Lung microvascular endothelial cell (primary cell): ENCODE measurements at regions not wholly inside any gene's neighbourhood (a gene's known extent, or its start where the extent isn't known, plus 50 kb on each side); places are given as distances from the start of the nearest gene placed in this dataset.
A peak's percentile ranks its signal among the peaks of the same experiment; 100 is the strongest.
"Not testable (repeated sequence)": the region's sequence is repeated elsewhere in the genome, so short reads cannot be mapped to it uniquely, and the experiment has no call there.

ENCODE experiments used
- DNase-seq, 2 donors: peaks; one replicate each; pipeline versions ENCODE4 v3.0.0 to v3.0.0-alpha.2; 2010; ENCODE audit warnings: low read depth in 2 of 2

GRCh38 chr7:15143936-15144335, 241.4 kb upstream of the DGKB start:
- DNase-seq: no peak

GRCh38 chr7:15143121-15143520, 240.6 kb upstream of the DGKB start:
- no peak for DNase-seq

GRCh38 chr7:15140431-15140830, 237.9 kb upstream of the DGKB start:
- no peak for DNase-seq

DNA sequence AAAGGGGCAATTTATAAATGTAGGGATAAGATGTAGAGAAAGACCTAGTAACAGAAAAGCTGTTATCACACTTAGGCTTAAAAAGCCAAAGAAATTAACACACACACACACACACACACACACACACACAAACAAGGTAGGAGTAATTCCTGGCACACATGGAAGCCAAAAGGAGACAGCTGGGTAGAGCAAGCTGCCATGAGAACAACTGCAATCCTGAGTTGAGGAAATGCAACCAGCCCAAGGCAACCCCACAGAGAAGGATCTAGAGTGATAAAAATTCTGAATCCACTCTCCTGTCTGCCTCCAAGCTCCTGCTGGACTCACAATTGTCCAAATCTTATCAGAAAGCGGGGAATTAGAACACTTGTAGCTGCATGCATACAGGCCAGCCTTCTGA, 229.1 kb upstream of the DGKB start:
- DNase-seq: no peak

- peak; percentile 32 to 79 for DNase-seq
Measured at GRCh38 chr7:15130666-15131541, 228.4 kb upstream of the DGKB start.

- DNase-seq: peak in 1 of 2 donors; percentile 1
Measured at GRCh38 chr7:15128716-15129115, 226.2 kb upstream of the DGKB start.

- not testable (repeated sequence) for DNase-seq
Measured at GRCh38 chr7:15126653-15127052, 224.1 kb upstream of the DGKB start.

GRCh38 chr7:15123901-15124300, 221.3 kb upstream of the DGKB start:
- peak in 1 of 2 donors; percentile 6 for DNase-seq

DNA sequence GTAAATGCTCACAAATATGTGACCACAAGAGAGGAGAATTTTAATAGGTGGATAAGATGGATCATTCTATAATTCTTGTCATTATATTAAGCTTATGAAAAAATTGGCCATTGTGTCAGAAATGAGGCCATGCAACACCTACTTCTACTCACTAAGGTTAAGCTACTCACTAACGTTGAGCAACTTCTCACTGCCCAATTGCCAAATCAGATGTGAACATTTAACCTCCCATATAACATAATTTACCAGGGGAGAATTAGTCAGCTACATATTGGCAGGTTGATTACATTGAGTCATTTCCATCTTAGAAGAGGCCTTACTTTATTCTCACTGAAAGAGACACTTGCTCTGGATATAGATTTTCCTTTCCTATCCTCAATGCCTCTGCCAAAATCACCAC, 211.2 kb upstream of the DGKB start:
- DNase-seq: peak in 1 of 2 donors; percentile 3

GRCh38 chr7:15105711-15106110, 203.2 kb upstream of the DGKB start:
- DNase-seq: no peak

- DNase-seq: no peak
Measured at GRCh38 chr7:15104411-15105092, 202.0 kb upstream of the DGKB start.

DNA sequence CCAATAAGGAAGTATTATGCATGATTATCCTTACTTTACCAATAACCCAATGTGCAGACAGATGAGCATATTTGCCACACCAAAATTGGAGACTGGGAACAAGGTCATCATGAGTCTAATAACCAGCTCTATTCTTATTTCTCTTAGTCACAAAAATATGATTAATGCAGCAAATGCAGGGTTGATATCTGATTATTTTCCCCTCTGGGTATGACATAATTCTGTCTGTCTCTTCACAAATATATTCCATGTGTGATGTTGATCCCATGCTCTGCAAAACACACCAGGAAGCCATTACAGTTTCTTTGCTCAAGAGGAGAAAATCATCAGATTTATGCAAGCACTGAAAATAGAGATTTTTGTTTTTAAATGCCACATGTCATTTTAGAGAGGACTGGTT, 196.5 kb upstream of the DGKB start:
- no peak for DNase-seq

DNA sequence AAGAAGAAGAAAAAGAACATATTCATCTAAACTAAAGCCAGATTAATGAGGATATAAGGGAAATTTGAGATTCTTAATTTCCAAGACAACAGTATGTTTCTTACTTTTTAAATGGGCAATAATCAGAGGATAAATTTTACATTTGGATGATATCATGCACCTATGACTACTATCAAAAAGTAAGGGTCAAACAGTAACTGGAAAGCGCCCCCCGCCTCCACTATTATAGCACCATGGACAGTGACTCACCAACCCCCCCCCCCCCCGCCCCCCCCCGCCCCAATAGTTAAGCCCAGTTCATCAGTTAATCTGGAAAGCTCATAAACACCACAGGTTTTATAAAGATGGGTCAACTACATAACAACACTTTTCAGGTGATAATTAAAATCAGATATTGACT, 194.3 kb upstream of the DGKB start:
- no peak for DNase-seq

GRCh38 chr7:15094989-15095388, 192.4 kb upstream of the DGKB start:
- DNase-seq: no peak

GRCh38 chr7:15087771-15088170, 185.2 kb upstream of the DGKB start:
- no peak for DNase-seq

GRCh38 chr7:15086862-15087261, 184.3 kb upstream of the DGKB start:
- no peak for DNase-seq

DNA sequence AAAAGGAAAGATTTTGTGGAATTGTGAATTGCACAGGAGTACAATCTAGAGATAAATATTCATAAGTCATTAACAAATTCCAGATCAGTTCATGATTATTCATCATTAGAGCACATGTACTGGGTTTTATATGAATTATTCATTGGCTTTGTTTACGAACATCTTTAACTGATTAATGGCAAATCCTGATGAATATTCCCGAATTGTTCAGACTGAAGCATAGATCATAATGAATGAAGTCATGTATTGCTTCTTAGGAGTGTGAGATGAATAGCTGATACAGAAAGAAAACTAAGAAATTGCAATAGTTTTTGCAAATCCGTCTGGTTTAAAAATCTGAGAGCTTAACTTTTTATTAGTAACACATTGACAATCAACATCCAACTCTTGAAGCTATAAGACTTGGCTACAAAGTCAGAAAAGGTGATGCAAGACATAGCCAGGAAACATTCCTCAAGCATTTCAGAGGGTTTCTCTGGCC, 183.6 kb upstream of the DGKB start:
- no peak for DNase-seq

- DNase-seq: no peak
Measured at GRCh38 chr7:15085366-15085765, 182.8 kb upstream of the DGKB start.

DNA sequence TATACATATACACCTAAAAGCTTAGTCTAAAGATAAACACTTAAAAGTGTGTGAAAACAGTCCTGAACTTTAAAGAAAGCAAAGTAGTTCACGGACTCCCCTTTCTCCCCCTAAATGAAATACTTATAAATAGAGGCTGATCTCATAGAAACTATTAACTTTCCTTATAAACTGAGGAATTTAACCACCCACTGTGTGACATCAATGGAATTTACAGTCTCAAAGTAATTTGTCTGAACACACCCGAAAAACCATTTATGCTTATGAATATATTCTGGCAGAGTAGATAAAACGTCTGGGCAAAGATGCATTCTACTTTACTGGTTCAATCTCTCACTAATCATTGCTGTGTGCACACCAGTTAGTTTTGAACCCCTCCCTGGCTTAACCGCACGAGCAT, 181.8 kb upstream of the DGKB start:
- no peak for DNase-seq

GRCh38 chr7:15081891-15082290, 179.3 kb upstream of the DGKB start:
- DNase-seq: no peak

DNA sequence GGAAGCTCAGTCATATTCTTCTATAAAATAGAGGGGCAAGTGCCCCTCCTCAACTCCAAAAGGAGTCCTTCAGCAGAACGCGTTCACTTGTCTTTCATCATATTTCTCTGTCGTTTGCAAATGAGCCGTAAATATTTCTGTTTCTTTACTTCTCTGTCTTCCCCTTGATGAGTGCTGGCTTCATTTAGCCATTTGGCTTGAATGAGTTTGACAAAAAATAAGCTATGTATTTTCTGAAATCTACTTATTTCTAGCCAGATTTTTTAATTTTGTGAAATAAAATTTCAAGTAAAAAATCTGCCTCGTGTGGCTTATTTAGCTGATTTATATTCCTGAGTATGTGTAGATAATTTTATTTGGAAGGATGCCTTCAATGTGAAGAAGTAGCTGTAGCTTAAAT, 170.8 kb upstream of the DGKB start:
- DNase-seq: no peak

- DNase-seq: no peak
Measured at GRCh38 chr7:15068324-15068723, 165.8 kb upstream of the DGKB start.

GRCh38 chr7:15057272-15057671, 154.7 kb upstream of the DGKB start:
- no peak for DNase-seq
